ENCODE measurements at regions not wholly inside any gene's neighbourhood (a gene's known extent, or its start where the extent isn't known, plus 50 kb on each side); places are given as distances from the start of the nearest gene placed in this dataset.
A peak's percentile ranks its signal among the peaks of the same experiment; 100 is the strongest.

DNA sequence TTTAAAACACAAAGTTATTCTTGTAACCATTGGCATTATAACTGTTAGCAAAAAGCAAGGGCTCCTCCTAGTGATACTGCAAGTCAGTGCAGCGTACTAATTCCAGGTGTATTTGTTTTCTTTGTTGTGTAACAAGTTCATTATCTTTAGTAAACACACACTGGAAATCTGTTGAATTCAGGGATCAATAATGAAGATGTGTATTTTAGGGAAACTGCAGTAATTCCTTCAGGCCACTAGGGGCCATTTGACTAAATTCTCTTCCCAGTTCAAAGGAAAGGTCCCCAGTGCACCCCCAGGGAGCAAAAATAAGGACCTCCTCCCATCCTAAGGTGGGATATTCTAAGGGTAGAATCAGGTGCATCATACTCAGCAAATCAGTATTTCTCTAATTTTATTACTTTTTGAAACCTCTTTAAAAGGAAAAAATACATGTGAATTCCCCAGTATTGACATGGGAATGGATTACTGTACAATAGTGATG lies 158.6 kb upstream of the LYZL1 start (continued):
- peak; percentile 25 to 70 (median 66); a peak in 5 of 6 replicates for TF ChIP-seq CTCF (IDR thresholded peaks at IDR 0.05 in 2 of 3, conservative IDR thresholded peaks at IDR 0.05 in 1 of 3; ENCODE audit: insufficient read depth in 2 of 3, low read depth in 1 of 3, low read length in 3 of 3)
- TF ChIP-seq DEAF1 (CRISPR knock-in tag; IDR thresholded peaks at IDR 0.05): peak; percentile 56
- no peak for TF ChIP-seq ZNF785 (CRISPR knock-in tag; IDR thresholded peaks at IDR 0.05)
- TF ChIP-seq CEBPG (CRISPR knock-in tag; IDR thresholded peaks at IDR 0.05): no peak
- peak in 1 of 2 experiments; percentile 45; a peak in 1 of 4 replicates for TF ChIP-seq CEBPG (tag; conservative IDR thresholded peaks at IDR 0.05 in 1 of 2, IDR thresholded peaks at IDR 0.05 in 1 of 2)
- TF ChIP-seq CC2D1A (IDR thresholded peaks at IDR 0.05): 0 out of 2 replicates have a peak, but pooled peaks have one; percentile 17
